Activated T-helper 2 cell treated with anti-CD3 and anti-CD28 coated beads, Interferon-gamma antibody, Interleukin-2, Interleukin-4, amounts not matched to agents 10 μg/mL and 5 μg/mL and 100 μg/mL, durations not matched to agents 14 hours and 24 hours and 36 hours (primary cell): ENCODE measurements at regions not wholly inside any gene's neighbourhood (a gene's known extent, or its start where the extent isn't known, plus 50 kb on each side); places are given as distances from the start of the nearest gene placed in this dataset.
"Not testable (repeated sequence)": the region's sequence is repeated elsewhere in the genome, so short reads cannot be mapped to it uniquely, and the experiment has no call there.

Source experiments
- DNase-seq: peaks from one replicate; pipeline ENCODE4 v3.0.0; 2021; ENCODE audit warnings: low spot score
- H3K27ac Mint-ChIP-seq: one replicate; pipeline ENCODE4 v1.8.0; 2021; ENCODE audit warnings: mixed read lengths
- H3K27me3 Mint-ChIP-seq: one replicate; pipeline ENCODE4 v1.8.0; 2021; ENCODE audit warnings: low read depth, mixed read lengths
- H3K36me3 Mint-ChIP-seq: one replicate; pipeline ENCODE4 v1.8.0; 2021; ENCODE audit warnings: low read depth, mixed read lengths
- H3K4me1 Mint-ChIP-seq: one replicate; pipeline ENCODE4 v1.8.0; 2021; ENCODE audit warnings: low read depth, mixed read lengths
- H3K4me3 Mint-ChIP-seq: one replicate; pipeline ENCODE4 v1.8.0; 2021; ENCODE audit warnings: low read depth, mild to moderate bottlenecking, moderate library complexity, mixed read lengths
- H3K9me3 Mint-ChIP-seq: one replicate; pipeline ENCODE4 v1.8.0; 2021; ENCODE audit warnings: mixed read lengths
- intact Hi-C: fragments of 100-400 bp; cut with micrococcal nuclease; formaldehyde crosslinking; loops from one replicate; pipeline ENCODE4 v1.15.1; 2023

- H3K36me3 Mint-ChIP-seq, H3K4me1 Mint-ChIP-seq, H3K4me3 Mint-ChIP-seq, H3K27me3 Mint-ChIP-seq, H3K27ac Mint-ChIP-seq, DNase-seq, intact Hi-C loops: not testable (repeated sequence)
- H3K9me3 Mint-ChIP-seq, result peaks cover 48% of the 10 kb centered on the region
Measured at GRCh38 chr9:65406625-65407024, 121.6 kb upstream of the FOXD4L5 start.

DNA sequence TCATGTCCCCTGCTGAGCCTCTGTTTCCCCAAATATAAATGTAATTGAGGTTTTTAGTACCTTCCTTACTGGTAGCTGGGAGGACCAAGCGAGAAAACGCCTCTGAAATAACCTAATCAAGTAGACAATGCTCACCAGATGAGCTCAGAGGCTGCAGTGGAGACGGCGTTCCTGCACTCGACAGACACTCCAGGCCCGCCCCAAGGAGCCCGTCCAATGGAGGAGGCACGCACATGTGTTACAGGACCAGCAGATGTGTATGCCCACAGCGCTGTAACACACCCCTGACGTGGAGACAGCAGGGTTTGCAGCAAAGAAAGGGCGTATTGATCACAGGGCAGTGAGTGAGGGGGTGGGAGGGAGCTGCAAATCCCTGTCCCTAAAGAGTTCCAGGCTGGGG lies 120.8 kb upstream of the FOXD4L5 start:
- H3K4me3 Mint-ChIP-seq, H3K36me3 Mint-ChIP-seq, H3K27ac Mint-ChIP-seq, DNase-seq, H3K4me1 Mint-ChIP-seq, H3K27me3 Mint-ChIP-seq, intact Hi-C loops: not testable (repeated sequence)
- peaks cover 42% of the 10 kb centered on the region for H3K9me3 Mint-ChIP-seq

GRCh38 chr9:65405253-65405652 lies 120.2 kb upstream of the FOXD4L5 start:
- intact Hi-C loops, result no loop called here
- H3K27me3 Mint-ChIP-seq, result no peaks in the 10 kb centered on the region
- H3K27ac Mint-ChIP-seq, result no peak overlapping the region
- peaks cover 41% of the 10 kb centered on the region for H3K9me3 Mint-ChIP-seq
- no peak overlapping the region for H3K4me3 Mint-ChIP-seq
- no peak for DNase-seq
- H3K36me3 Mint-ChIP-seq, result no peaks in the 10 kb centered on the region
- H3K4me1 Mint-ChIP-seq, result no peaks in the 10 kb centered on the region

- intact Hi-C loops, result no loop called here
- H3K27ac Mint-ChIP-seq, result no peak overlapping the region
- no peak overlapping the region for H3K4me3 Mint-ChIP-seq
- no peaks in the 10 kb centered on the region for H3K27me3 Mint-ChIP-seq
- no peaks in the 10 kb centered on the region for H3K4me1 Mint-ChIP-seq
- H3K36me3 Mint-ChIP-seq, result no peaks in the 10 kb centered on the region
- no peak for DNase-seq
- peaks cover 35% of the 10 kb centered on the region for H3K9me3 Mint-ChIP-seq
Measured at GRCh38 chr9:65404232-65405006, 119.4 kb upstream of the FOXD4L5 start.

DNA sequence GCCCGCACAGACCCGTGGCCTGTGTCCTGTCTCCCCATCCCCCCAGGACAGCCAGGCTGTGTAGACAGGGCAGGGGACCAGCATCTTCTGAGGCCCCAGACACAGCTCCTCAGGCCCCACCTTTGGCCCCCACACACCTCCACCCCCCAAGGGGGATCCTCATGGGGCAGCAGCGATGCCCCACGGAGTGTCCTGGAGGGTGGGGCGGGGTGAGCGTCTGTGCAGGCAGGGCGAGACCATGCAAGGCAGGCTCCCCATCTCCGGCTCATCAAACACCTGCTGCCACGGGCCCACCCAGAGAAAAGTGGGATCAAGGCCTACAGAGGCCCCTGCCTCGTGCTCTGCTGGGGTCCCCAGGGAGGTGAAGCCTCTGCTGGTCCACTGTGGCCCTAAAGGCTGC lies 118.7 kb upstream of the FOXD4L5 start:
- no peak overlapping the region for H3K27ac Mint-ChIP-seq
- H3K4me1 Mint-ChIP-seq, result no peaks in the 10 kb centered on the region
- DNase-seq, result no peak
- no peak overlapping the region for H3K4me3 Mint-ChIP-seq
- no peaks in the 10 kb centered on the region for H3K36me3 Mint-ChIP-seq
- H3K9me3 Mint-ChIP-seq, result peaks cover 39% of the 10 kb centered on the region
- intact Hi-C loops, result no loop called here
- no peaks in the 10 kb centered on the region for H3K27me3 Mint-ChIP-seq

GRCh38 chr9:65403072-65403471 lies 118.1 kb upstream of the FOXD4L5 start:
- H3K27ac Mint-ChIP-seq, H3K36me3 Mint-ChIP-seq, H3K27me3 Mint-ChIP-seq, H3K4me1 Mint-ChIP-seq, H3K4me3 Mint-ChIP-seq, intact Hi-C loops, DNase-seq: not testable (repeated sequence)
- H3K9me3 Mint-ChIP-seq, result peaks cover 37% of the 10 kb centered on the region

- intact Hi-C loops, H3K36me3 Mint-ChIP-seq, H3K27ac Mint-ChIP-seq, H3K4me3 Mint-ChIP-seq, H3K27me3 Mint-ChIP-seq, H3K4me1 Mint-ChIP-seq, DNase-seq: not testable (repeated sequence)
- peaks cover 36% of the 10 kb centered on the region for H3K9me3 Mint-ChIP-seq
Measured at GRCh38 chr9:65402206-65402870, 117.3 kb upstream of the FOXD4L5 start.

GRCh38 chr9:65401456-65402045 lies 116.5 kb upstream of the FOXD4L5 start:
- DNase-seq, H3K4me1 Mint-ChIP-seq, H3K27me3 Mint-ChIP-seq, H3K27ac Mint-ChIP-seq, H3K36me3 Mint-ChIP-seq, intact Hi-C loops, H3K4me3 Mint-ChIP-seq: not testable (repeated sequence)
- peaks cover 42% of the 10 kb centered on the region for H3K9me3 Mint-ChIP-seq

- intact Hi-C loops, result no loop called here
- peaks cover 43% of the 10 kb centered on the region for H3K9me3 Mint-ChIP-seq
- DNase-seq, result no peak
Measured at GRCh38 chr9:65400886-65401285, 115.9 kb upstream of the FOXD4L5 start.

GRCh38 chr9:65397763-65398719 lies 113.0 kb upstream of the FOXD4L5 start:
- H3K36me3 Mint-ChIP-seq, H3K27me3 Mint-ChIP-seq, DNase-seq, H3K4me3 Mint-ChIP-seq, H3K4me1 Mint-ChIP-seq, intact Hi-C loops, H3K27ac Mint-ChIP-seq: not testable (repeated sequence)
- peaks cover 50% of the 10 kb centered on the region for H3K9me3 Mint-ChIP-seq

More at GRCh38 chr9:65400886-65401285, 115.9 kb upstream of the FOXD4L5 start:
- Mint-ChIP-seq H3K4me1 (no peaks in the 10 kb centered on the region), H3K4me3 (no peak overlapping the region), H3K27me3 (no peaks in the 10 kb centered on the region), H3K36me3 (no peaks in the 10 kb centered on the region), H3K27ac (no peak overlapping the region)

GRCh38 chr9:65397226-65397625 lies 112.2 kb upstream of the FOXD4L5 start:
- intact Hi-C loops, H3K27ac Mint-ChIP-seq, H3K4me3 Mint-ChIP-seq, H3K36me3 Mint-ChIP-seq, H3K27me3 Mint-ChIP-seq, H3K4me1 Mint-ChIP-seq, DNase-seq: not testable (repeated sequence)
- peaks cover 45% of the 10 kb centered on the region for H3K9me3 Mint-ChIP-seq

GRCh38 chr9:65396601-65397000 lies 111.6 kb upstream of the FOXD4L5 start:
- H3K27me3 Mint-ChIP-seq, H3K4me1 Mint-ChIP-seq, intact Hi-C loops, DNase-seq, H3K36me3 Mint-ChIP-seq, H3K27ac Mint-ChIP-seq, H3K4me3 Mint-ChIP-seq: not testable (repeated sequence)
- H3K9me3 Mint-ChIP-seq, result peaks cover 43% of the 10 kb centered on the region
